OCI-LY7 (cell line): ENCODE measurements at regions not wholly inside any gene's neighbourhood (a gene's known extent, or its start where the extent isn't known, plus 50 kb on each side); places are given as distances from the start of the nearest gene placed in this dataset.

Experiments used
- BruUV-seq: library from RNA; stranded (reverse); fragments of 400-500 nt; replicated peaks from 2 replicates; lab custom pipeline; 2021; lab: Mats Ljungman, UMichigan
- CTCF ChIA-PET: fragments of 300-600 bp; sonication (Branson Sonifier 250); formaldehyde crosslinking; loops from one replicate; lab custom pipeline; 2022; ENCODE audit warnings: antibody characterized with exemption; ENCODE audit not compliant: unreplicated experiment; lab: Charles Lee
- POLR2A ChIA-PET: fragments of 300-600 bp; sonication (Branson Sonifier 250); formaldehyde crosslinking; loops from one replicate; lab custom pipeline; 2022; ENCODE audit warnings: antibody characterized with exemption; lab: Charles Lee
- DNase-seq: peaks from one replicate; pipeline ENCODE4 v3.0.0-alpha.2; 2015; ENCODE audit warnings: low spot score
- H2AFZ ChIP-seq: fragments of 200-600 bp; sonication (generic), shearing (Covaris generic); 2 replicates; pipeline ENCODE4 v1.6.1; 2014; ENCODE audit warnings: mild to moderate bottlenecking, antibody characterized with exemption, low read length, moderate library complexity
- H3K27ac ChIP-seq: fragments of 200-600 bp; sonication (generic); 2 replicates; pipeline ENCODE4 v1.5.1; 2014; ENCODE audit warnings: mixed run types, low read depth, mild to moderate bottlenecking, moderate library complexity, low read length, inconsistent platforms; ENCODE audit not compliant: poor library complexity, severe bottlenecking
- H3K36me3 ChIP-seq: fragments of 200-600 bp; sonication (generic); 2 replicates; pipeline ENCODE4 v1.6.1; 2014; ENCODE audit warnings: mild to moderate bottlenecking, antibody characterized with exemption, low read length, moderate library complexity, mixed read lengths; ENCODE audit not compliant: insufficient read depth
- H3K4me1 ChIP-seq: fragments of 200-600 bp; sonication (generic); 2 replicates; pipeline ENCODE4 v1.5.1; 2014; ENCODE audit warnings: mild to moderate bottlenecking, low read length; ENCODE audit not compliant: insufficient read depth, poor library complexity, severe bottlenecking
- H3K4me2 ChIP-seq: fragments of 200-600 bp; sonication (generic); 2 replicates; pipeline ENCODE4 v1.6.1; 2014; ENCODE audit warnings: mild to moderate bottlenecking, low read length
- H3K4me3 ChIP-seq: fragments of 200-600 bp; sonication (generic); 2 replicates; pipeline ENCODE4 v1.5.1; 2014; ENCODE audit warnings: mild to moderate bottlenecking, low read depth, low read length; ENCODE audit not compliant: poor library complexity, severe bottlenecking
- H3K79me2 ChIP-seq: fragments of 200-600 bp; sonication (generic); 2 replicates; pipeline ENCODE4 v1.6.1; 2016; ENCODE audit warnings: low read depth, mild to moderate bottlenecking, low read length, moderate library complexity, mixed read lengths; ENCODE audit not compliant: insufficient read depth
- H3K9me2 ChIP-seq: fragments of 200-600 bp; sonication (generic); 2 replicates; pipeline ENCODE4 v1.6.1; 2016; ENCODE audit warnings: mild to moderate bottlenecking, low read length, mixed read lengths; ENCODE audit not compliant: insufficient read depth
- H3K9me3 ChIP-seq: fragments of 200-600 bp; sonication (generic); 2 replicates; pipeline ENCODE4 v1.6.1; 2014; ENCODE audit warnings: mild to moderate bottlenecking, mixed run types, low read length, mixed read lengths
- H4K20me1 ChIP-seq: fragments of 200-600 bp; sonication (generic); 2 replicates; pipeline ENCODE4 v1.6.1; 2014; ENCODE audit warnings: mild to moderate bottlenecking, antibody characterized with exemption, low read length, moderate library complexity, mixed read lengths; ENCODE audit not compliant: insufficient read depth
- CTCF ChIP-seq: fragments of 200-600 bp; sonication (generic); conservative IDR thresholded peaks from 2 replicates; pipeline ENCODE4 v1.5.1; 2014; ENCODE audit warnings: mild to moderate bottlenecking, antibody characterized with exemption, low read length, moderate library complexity, mixed read lengths
- EZH2phosphoT487 ChIP-seq: fragments of 200-600 bp; sonication (generic); IDR thresholded peaks from 2 replicates; pipeline ENCODE4 v1.6.1; 2018; ENCODE audit warnings: low read depth, borderline replicate concordance, mild to moderate bottlenecking, mixed run types, antibody characterized with exemption, low read length, moderate library complexity, mixed read lengths
- intact Hi-C: fragments of 100-400 bp; cut with micrococcal nuclease; formaldehyde crosslinking; loops from one replicate; pipeline ENCODE4 v1.10.0; 2022; ENCODE audit not compliant: unreplicated experiment

- CTCF ChIA-PET: no interaction called here
- DNase-seq: no peak
These were observed 733.8 kb upstream of the GJE1 start for GRCh38 chr6:141398949-141399348.

GRCh38 chr6:141395443-141396008 is 737.2 kb upstream of the GJE1 start:
- H3K9me2 ChIP-seq: no peaks in the 10 kb centered on the region
- no peaks in the 10 kb centered on the region for H3K4me1 ChIP-seq
- H3K79me2 ChIP-seq: no peaks in the 10 kb centered on the region
- no peak overlapping the region for H2AFZ ChIP-seq
- no peak for TF ChIP-seq EZH2phosphoT487
- TF ChIP-seq CTCF: no peak
- H3K4me2 ChIP-seq: no peak overlapping the region
- H3K36me3 ChIP-seq: no peaks in the 10 kb centered on the region
- no peaks in the 10 kb centered on the region for H3K9me3 ChIP-seq
- no peaks in the 10 kb centered on the region for H4K20me1 ChIP-seq
- POLR2A ChIA-PET: no interaction called here
- no peak overlapping the region for H3K4me3 ChIP-seq
- no peak for DNase-seq
- no TSS peak for BruUV-seq
- CTCF ChIA-PET: no interaction called here
- H3K27ac ChIP-seq: no peak overlapping the region
- intact Hi-C loops: no loop called here

More at GRCh38 chr6:141398949-141399348, 733.8 kb upstream of the GJE1 start:
- Histone ChIP-seq H3K4me1 (no peaks in the 10 kb centered on the region), H3K4me2 (no peak overlapping the region), H3K79me2 (no peaks in the 10 kb centered on the region), H3K9me3 (no peaks in the 10 kb centered on the region), H4K20me1 (no peaks in the 10 kb centered on the region), H3K27ac (no peak overlapping the region), H3K9me2 (no peaks in the 10 kb centered on the region), H3K36me3 (no peaks in the 10 kb centered on the region), H3K4me3 (no peak overlapping the region), H2AFZ (no peak overlapping the region)
- intact Hi-C loops: no loop called here
- BruUV-seq: no TSS peak
- TF ChIP-seq CTCF (no peak), EZH2phosphoT487 (no peak)
- POLR2A ChIA-PET: interaction anchor here (0.6 to 0.9 kb wide), 2 partner anchors 27 to 637 kb away, joined by 3 to 4 read pairs; no protein-coding TSS in a partner anchor

GRCh38 chr6:141394565-141395051 is 738.1 kb upstream of the GJE1 start:
- H3K79me2 ChIP-seq: no peaks in the 10 kb centered on the region
- H3K9me2 ChIP-seq: no peaks in the 10 kb centered on the region
- POLR2A ChIA-PET: no interaction called here
- H3K27ac ChIP-seq: no peak overlapping the region
- no TSS peak for BruUV-seq
- no peaks in the 10 kb centered on the region for H3K4me1 ChIP-seq
- no peak overlapping the region for H3K4me2 ChIP-seq
- H3K36me3 ChIP-seq: no peaks in the 10 kb centered on the region
- no peak overlapping the region for H2AFZ ChIP-seq
- no peak overlapping the region for H3K4me3 ChIP-seq
- CTCF ChIA-PET: no interaction called here
- no peak for DNase-seq
- H3K9me3 ChIP-seq: no peaks in the 10 kb centered on the region
- intact Hi-C loops: no loop called here
- TF ChIP-seq EZH2phosphoT487 (no peak), CTCF (no peak)
- H4K20me1 ChIP-seq: no peaks in the 10 kb centered on the region
